Activated T-helper 2 cell treated with anti-CD3 and anti-CD28 coated beads, Interferon-gamma antibody, Interleukin-2, Interleukin-4, amounts not matched to agents 10 μg/mL and 5 μg/mL and 100 μg/mL, durations not matched to agents 14 hours and 24 hours and 36 hours (primary cell): ENCODE measurements at regions not wholly inside any gene's neighbourhood (a gene's known extent, or its start where the extent isn't known, plus 50 kb on each side); places are given as distances from the start of the nearest gene placed in this dataset.
A peak's percentile ranks its signal among the peaks of the same experiment; 100 is the strongest.

Experiments
- DNase-seq: peaks from one replicate; pipeline ENCODE4 v3.0.0; 2021; ENCODE audit warnings: low spot score
- H3K27ac Mint-ChIP-seq: one replicate; pipeline ENCODE4 v1.8.0; 2021; ENCODE audit warnings: mixed read lengths
- H3K27me3 Mint-ChIP-seq: one replicate; pipeline ENCODE4 v1.8.0; 2021; ENCODE audit warnings: low read depth, mixed read lengths
- H3K36me3 Mint-ChIP-seq: one replicate; pipeline ENCODE4 v1.8.0; 2021; ENCODE audit warnings: low read depth, mixed read lengths
- H3K4me1 Mint-ChIP-seq: one replicate; pipeline ENCODE4 v1.8.0; 2021; ENCODE audit warnings: low read depth, mixed read lengths
- H3K4me3 Mint-ChIP-seq: one replicate; pipeline ENCODE4 v1.8.0; 2021; ENCODE audit warnings: low read depth, mild to moderate bottlenecking, moderate library complexity, mixed read lengths
- H3K9me3 Mint-ChIP-seq: one replicate; pipeline ENCODE4 v1.8.0; 2021; ENCODE audit warnings: mixed read lengths
- intact Hi-C: fragments of 100-400 bp; cut with micrococcal nuclease; formaldehyde crosslinking; loops from one replicate; pipeline ENCODE4 v1.15.1; 2023

DNA sequence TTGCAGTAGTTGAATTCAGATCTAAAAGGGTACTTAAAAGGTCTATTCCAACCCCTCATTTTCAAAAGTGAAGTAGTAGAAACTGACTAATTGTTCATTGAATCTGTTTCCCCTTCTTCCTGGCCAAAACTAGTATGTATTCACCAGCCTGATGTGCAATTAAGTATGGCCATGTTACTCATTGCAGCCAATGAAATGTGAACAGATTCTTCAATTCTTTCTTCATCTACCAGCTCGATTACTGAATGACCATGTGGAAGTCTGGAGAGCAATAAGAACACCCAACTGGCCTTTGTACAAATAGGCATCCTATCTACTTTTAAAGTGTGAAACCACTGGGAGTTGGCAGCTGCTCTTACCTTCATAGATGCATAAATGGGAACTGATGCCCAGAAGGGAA is 449.0 kb upstream of the ID2 start:
- peaks cover 4% of the 10 kb centered on the region for H3K27me3 Mint-ChIP-seq
- no peak overlapping the region for H3K4me3 Mint-ChIP-seq
- intact Hi-C loops = loop anchor here (10.0 kb wide), 4 partner anchors 372 to 798 kb away; partner anchors contain the start of gene ID2
- peaks cover 4% of the 10 kb centered on the region for H3K9me3 Mint-ChIP-seq
- DNase-seq = no peak
- peaks cover 27% of the 10 kb centered on the region for H3K4me1 Mint-ChIP-seq
- H3K36me3 Mint-ChIP-seq = no peaks in the 10 kb centered on the region
- no peak overlapping the region for H3K27ac Mint-ChIP-seq

DNA sequence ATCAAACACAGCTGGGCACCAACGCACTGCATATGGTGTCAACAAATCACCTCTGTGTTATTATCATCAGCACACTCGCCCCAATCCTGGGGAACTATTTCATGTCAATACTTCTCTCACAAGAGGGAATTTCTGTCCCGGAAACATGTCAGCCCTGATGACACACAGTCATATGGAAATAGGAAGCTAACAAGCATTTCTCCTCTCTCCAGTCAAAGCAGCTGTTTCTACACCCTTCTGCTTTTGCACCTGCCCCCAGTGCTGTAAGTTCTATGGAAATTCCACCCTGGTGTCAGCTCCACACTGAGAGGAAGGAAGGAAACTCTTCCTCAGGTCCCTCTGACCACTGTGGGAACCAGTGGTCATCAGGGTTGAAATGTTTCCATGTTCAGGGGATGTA is 447.6 kb upstream of the ID2 start:
- Mint-ChIP-seq H3K9me3 (peaks cover 4% of the 10 kb centered on the region), H3K36me3 (no peaks in the 10 kb centered on the region), H3K4me3 (no peak overlapping the region), H3K27me3 (peaks cover 4% of the 10 kb centered on the region), H3K4me1 (peaks cover 34% of the 10 kb centered on the region), H3K27ac (no peak overlapping the region)
- DNase-seq = no peak
- intact Hi-C loops = loop anchor here (10.0 kb wide), 4 partner anchors 371 to 799 kb away; partner anchors contain the start of gene ID2

DNA sequence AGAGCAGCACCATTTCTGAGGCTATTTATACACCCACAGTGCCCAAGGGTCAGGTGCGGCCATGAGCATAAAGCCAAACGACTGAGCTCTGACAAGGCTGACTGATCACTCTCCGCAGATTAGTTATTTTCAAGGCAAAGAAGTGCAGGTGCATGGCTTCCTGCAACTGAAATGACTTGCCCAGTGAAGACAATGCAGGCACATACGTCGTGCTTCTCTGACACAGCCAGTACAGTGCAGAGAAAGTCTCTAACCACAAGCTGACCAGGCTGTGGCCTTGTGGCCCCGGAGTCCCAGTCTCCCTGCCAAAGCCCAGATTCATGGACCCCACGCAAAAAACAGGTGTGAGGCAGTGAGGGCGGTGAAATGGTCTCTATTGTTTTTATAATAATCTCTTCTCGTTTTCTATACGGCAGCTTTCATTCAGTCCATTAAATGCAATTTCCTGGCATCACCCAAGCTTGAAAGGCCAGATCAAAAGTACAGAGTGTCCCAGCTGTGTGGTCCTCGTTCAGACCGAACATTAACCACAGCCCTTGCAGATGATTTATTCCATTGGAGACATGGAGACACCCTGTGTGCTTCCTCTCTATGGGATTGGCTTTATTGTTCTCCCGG is 447.0 kb upstream of the ID2 start:
- Mint-ChIP-seq H3K36me3 (no peaks in the 10 kb centered on the region), H3K27me3 (peaks cover 4% of the 10 kb centered on the region), H3K9me3 (peaks cover 4% of the 10 kb centered on the region), H3K4me1 (peaks cover 34% of the 10 kb centered on the region), H3K27ac (no peak overlapping the region), H3K4me3 (no peak overlapping the region)
- DNase-seq = no peak
- intact Hi-C loops = loop anchor here (5.0 to 10.0 kb wide), 6 partner anchors 47 to 800 kb away; partner anchors contain the start of gene ID2

DNA sequence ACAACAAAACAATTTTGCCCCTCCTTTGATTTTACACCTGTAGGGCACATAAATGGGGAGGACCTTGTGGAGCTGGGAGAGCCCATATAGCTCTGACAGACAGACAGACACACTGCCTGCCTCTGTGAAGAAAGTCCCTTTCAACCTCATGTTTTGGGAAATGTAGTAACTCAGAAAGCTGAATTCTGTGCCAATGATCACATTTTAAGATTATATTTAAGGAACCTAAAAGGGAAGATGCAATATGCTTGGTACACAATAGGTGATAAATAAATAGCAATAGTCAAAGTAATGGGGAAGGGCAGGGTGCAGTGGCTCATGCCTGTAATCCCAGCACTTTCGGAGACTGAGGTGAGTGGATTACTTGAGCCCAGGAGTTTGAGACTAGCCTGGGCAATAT is 446.4 kb upstream of the ID2 start:
- Mint-ChIP-seq H3K4me3 (no peak overlapping the region), H3K4me1 (peaks cover 35% of the 10 kb centered on the region), H3K9me3 (peaks cover 4% of the 10 kb centered on the region), H3K36me3 (no peaks in the 10 kb centered on the region), H3K27ac (no peak overlapping the region), H3K27me3 (peaks cover 4% of the 10 kb centered on the region)
- no peak for DNase-seq
- intact Hi-C loops = loop anchor here (5.0 to 10.0 kb wide), 6 partner anchors 47 to 801 kb away; partner anchors contain the start of gene ID2

DNA sequence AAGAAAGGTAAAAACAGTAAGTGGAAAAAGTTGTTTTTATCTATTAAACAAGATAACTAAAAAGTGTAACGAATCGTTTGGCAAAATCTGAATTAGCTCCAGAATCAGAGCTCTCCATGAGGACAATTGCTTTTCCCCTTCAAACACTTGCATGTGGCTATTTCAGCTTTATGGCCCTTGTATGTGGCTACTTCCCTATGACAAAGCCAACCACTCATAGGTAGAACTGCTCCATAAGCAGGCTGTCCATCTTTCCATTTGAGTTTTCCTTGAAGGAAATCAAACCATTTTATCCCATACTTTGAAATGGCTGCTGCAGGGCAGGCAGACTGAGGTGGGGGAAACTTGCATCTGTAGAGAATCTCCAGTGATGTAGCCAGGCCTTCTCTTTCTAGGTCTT is 445.5 kb upstream of the ID2 start:
- DNase-seq = no peak
- intact Hi-C loops = loop anchor here (5.0 to 10.0 kb wide), 6 partner anchors 46 to 802 kb away; partner anchors contain the start of gene ID2
- no peaks in the 10 kb centered on the region for H3K9me3 Mint-ChIP-seq
- no peak overlapping the region for H3K4me3 Mint-ChIP-seq
- peaks cover 4% of the 10 kb centered on the region for H3K27me3 Mint-ChIP-seq
- H3K36me3 Mint-ChIP-seq = no peaks in the 10 kb centered on the region
- H3K27ac Mint-ChIP-seq = no peak overlapping the region
- peaks cover 38% of the 10 kb centered on the region for H3K4me1 Mint-ChIP-seq

DNA sequence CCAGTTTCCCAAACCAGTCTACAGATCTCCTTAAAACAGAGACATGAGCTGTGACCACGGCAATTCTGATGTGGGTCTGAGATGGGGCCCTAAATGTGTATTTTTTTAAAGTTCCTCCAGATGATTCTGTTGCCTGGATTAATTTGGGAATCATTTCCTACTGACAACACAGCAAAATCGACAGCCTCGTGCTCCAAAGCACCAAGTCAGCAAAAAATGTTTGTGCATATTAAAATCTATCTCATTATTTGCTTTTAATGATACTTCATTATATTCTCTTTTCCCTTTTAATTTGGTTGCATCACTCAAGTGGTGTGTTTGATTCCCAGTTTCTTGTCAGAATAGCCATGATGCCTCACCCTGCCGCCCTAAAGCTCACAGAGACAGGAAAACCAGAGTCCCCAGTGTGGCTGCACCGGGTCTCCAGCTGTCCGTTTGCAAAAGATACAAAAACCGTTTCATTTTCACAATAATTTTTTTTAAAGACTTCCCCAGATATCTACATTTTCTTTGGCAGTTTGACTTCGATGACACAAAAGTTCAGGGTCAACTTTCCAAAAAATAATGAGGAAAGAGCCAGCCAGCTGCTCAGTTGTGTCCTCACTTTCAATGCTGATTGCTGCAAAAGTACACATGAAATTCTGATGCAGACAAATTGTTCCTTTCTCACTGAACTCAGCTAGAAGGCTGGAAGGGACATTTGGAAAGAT is 443.2 kb upstream of the ID2 start:
- Mint-ChIP-seq H3K27ac (peak overlapping the region; percentile 35), H3K9me3 (peaks cover 6% of the 10 kb centered on the region), H3K4me1 (peaks cover 39% of the 10 kb centered on the region), H3K36me3 (peaks cover 9% of the 10 kb centered on the region), H3K4me3 (no peak overlapping the region), H3K27me3 (peaks cover 4% of the 10 kb centered on the region)
- DNase-seq = no peak
- intact Hi-C loops = loop anchor here (1.0 to 10.0 kb wide), 10 partner anchors 44 to 804 kb away; partner anchors contain the start of gene ID2

DNA sequence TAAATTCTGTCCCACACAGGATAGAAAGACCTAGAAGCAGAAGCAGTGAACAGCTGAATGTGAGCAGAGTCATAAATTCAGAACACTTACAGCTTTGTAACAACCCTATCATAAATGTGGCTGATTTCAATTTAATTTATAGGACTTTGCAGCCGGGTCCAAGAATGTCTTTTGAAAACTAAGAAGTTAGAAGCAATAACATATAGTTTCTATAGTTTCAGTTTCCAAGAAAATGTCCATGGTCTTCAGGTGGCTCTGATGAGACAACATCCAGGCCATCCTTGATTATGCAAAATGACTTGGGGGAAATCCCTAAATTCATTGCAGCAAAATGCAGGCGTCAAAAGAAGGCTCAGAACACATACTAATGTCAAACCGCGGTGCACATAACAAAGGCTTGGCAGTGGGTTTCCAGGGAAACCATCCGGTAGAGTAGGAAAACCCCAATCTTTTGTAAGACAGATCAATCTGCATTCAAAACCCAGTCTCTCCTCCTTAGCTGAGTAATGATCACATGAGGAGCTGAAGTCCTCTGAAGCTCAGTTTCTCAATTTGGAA is 442.2 kb upstream of the ID2 start:
- Mint-ChIP-seq H3K4me3 (no peak overlapping the region), H3K9me3 (peaks cover 15% of the 10 kb centered on the region), H3K27me3 (peaks cover 4% of the 10 kb centered on the region), H3K36me3 (peaks cover 11% of the 10 kb centered on the region), H3K27ac (peak overlapping the region; percentile 77), H3K4me1 (peaks cover 34% of the 10 kb centered on the region)
- intact Hi-C loops = loop anchor here (1.0 to 10.0 kb wide), 10 partner anchors 43 to 805 kb away; partner anchors contain the start of gene ID2
- DNase-seq = no peak

DNA sequence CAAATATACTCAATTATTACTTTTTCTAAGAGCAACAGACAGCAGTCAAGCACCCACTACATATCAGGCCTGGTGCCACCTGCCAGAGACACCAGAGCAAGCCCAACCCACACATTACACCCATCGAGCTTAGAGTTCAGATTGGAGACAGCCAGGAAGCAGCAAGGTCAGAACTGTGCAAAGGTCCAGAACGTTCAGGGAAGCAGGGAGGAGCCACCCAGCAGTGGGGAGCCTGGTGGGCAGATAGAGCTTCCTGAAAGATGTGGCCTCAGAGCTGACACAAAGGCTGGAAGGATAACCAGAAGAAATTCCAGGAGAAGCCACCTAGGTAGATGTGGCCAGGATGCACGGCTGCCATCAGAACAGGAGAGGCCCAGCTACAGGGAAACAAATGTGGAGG is 440.5 kb upstream of the ID2 start:
- H3K9me3 Mint-ChIP-seq = peaks cover 32% of the 10 kb centered on the region
- intact Hi-C loops = no loop called here
- H3K27me3 Mint-ChIP-seq = peaks cover 4% of the 10 kb centered on the region
- no peak for DNase-seq
- H3K27ac Mint-ChIP-seq = no peak overlapping the region
- peaks cover 27% of the 10 kb centered on the region for H3K4me1 Mint-ChIP-seq
- H3K4me3 Mint-ChIP-seq = no peak overlapping the region
- H3K36me3 Mint-ChIP-seq = peaks cover 22% of the 10 kb centered on the region

DNA sequence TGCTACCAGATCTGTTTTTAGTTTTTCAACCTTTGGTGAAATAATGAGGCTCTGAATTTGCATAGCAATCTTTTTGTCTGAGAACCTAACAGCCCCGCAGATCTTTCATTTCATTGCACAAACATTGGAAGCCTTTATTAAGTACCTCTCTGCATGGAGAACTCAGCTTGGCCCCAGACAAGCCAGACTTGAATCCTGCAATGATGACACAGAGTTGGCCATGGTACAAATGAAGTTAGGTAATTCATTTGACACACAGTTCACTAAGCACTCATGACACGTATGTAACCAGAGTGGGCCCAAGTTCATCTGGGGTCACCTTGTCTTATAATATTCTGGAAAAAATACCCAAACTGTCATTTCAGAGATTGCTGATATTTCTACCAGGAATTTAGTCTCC is 439.1 kb upstream of the ID2 start:
- Mint-ChIP-seq H3K36me3 (peaks cover 34% of the 10 kb centered on the region), H3K4me1 (peaks cover 27% of the 10 kb centered on the region), H3K4me3 (no peak overlapping the region), H3K27ac (no peak overlapping the region), H3K27me3 (peaks cover 4% of the 10 kb centered on the region), H3K9me3 (peaks cover 46% of the 10 kb centered on the region)
- intact Hi-C loops = no loop called here
- no peak for DNase-seq

DNA sequence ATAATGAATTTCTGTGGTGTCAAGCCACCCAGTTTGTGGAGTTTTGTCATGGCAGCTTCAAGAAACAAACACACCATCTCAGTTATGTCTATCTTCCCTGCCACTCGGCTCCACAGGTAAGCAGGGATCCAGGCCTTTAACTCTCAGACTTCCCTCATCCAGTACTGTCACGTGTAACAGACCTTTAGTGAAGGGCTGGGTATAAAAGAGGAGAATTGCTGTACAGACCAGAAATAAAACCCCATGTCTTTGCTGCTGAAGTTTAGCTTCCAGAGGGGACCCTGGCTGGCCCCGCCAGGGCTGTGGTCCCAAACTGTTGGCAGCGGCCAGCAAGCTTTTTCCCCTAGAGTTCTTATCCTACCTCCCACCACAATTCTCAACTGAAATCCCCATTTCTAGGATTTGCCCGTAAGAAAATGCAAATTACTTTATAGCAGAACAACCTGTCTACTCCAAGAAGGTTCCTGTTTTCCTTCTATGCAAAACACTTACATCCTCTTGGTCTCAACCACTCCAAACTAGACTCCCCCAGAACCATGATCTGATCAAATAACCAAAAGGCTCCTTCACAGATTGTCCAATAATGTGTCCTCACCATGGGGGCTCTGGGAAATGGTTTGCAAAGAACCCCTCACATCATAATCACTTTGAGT is 438.0 kb upstream of the ID2 start:
- Mint-ChIP-seq H3K36me3 (peaks cover 38% of the 10 kb centered on the region), H3K27me3 (peaks cover 4% of the 10 kb centered on the region), H3K27ac (no peak overlapping the region), H3K4me3 (no peak overlapping the region), H3K9me3 (peaks cover 50% of the 10 kb centered on the region), H3K4me1 (peaks cover 24% of the 10 kb centered on the region)
- no peak for DNase-seq
- intact Hi-C loops = no loop called here

DNA sequence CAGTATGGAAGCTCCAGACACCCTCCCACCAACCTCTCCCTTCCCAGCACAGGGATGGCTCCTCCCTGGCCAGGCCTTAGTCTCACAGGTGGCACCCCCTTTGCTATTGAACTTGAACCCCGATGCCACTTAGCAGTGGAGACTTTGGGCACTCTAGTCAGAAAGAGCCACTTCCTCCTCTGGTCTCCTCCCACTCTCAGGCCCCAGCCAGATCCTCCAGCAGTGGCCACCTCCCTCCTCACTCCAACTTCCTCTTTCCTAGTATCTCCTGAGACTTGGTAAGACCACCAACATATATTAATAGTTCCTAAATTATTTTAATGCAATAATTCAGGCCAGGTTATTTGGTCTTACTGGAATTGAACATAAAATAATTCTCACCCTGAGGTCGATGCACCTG is 437.2 kb upstream of the ID2 start:
- H3K27me3 Mint-ChIP-seq = peaks cover 4% of the 10 kb centered on the region
- peaks cover 50% of the 10 kb centered on the region for H3K9me3 Mint-ChIP-seq
- peaks cover 17% of the 10 kb centered on the region for H3K4me1 Mint-ChIP-seq
- no peak overlapping the region for H3K4me3 Mint-ChIP-seq
- no peak for DNase-seq
- H3K36me3 Mint-ChIP-seq = peaks cover 38% of the 10 kb centered on the region
- no peak overlapping the region for H3K27ac Mint-ChIP-seq
- intact Hi-C loops = no loop called here

DNA sequence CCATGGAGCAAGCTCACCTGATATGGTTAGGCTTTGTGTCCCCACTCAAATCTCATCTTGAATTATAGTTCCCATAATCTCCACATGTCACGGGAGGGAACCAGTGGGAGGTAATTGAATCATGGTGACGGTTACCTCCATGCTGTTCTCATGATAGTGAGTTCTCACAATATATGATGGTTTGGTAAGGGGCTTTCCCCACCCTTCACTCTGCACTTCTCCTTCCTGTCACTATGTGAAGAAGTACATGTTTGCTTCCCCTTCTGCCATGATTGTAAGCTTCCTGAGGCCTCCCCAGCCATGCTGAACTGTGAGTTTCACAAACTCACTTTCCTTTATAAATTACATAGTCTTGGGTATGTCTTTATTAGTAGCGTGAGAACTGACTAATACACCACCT is 435.7 kb upstream of the ID2 start:
- no peak overlapping the region for H3K27ac Mint-ChIP-seq
- peaks cover 60% of the 10 kb centered on the region for H3K9me3 Mint-ChIP-seq
- no peak overlapping the region for H3K4me3 Mint-ChIP-seq
- intact Hi-C loops = no loop called here
- peaks cover 6% of the 10 kb centered on the region for H3K4me1 Mint-ChIP-seq
- peaks cover 48% of the 10 kb centered on the region for H3K36me3 Mint-ChIP-seq
- no peak for DNase-seq
- peaks cover 4% of the 10 kb centered on the region for H3K27me3 Mint-ChIP-seq
